ENCODE measurements at regions not wholly inside any gene's neighbourhood (a gene's known extent, or its start where the extent isn't known, plus 50 kb on each side); places are given as distances from the start of the nearest gene placed in this dataset.
"Not testable (repeated sequence)": the region's sequence is repeated elsewhere in the genome, so short reads cannot be mapped to it uniquely, and the experiment has no call there.

DNA sequence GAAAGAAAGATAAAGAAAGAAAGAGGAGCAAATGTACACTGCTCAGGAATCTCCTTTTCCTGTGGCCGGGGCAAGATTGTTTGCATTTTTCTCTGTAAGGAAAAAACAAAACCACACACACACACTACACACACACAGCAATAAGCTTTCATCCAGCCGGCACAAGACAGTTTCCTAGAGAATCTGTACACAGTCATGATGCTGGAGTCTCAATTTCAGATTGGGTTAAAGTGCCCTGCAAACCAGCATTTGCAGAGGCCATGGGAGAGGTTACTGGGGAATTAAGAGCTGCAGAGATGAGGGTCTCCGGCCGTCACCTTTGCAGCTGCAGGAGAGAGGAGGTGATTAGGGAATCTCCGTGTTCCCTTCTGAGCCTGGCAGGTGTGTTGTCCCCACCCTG is 1607.5 kb downstream of the RPIA start:
- DNase-seq: not testable (repeated sequence)

DNA sequence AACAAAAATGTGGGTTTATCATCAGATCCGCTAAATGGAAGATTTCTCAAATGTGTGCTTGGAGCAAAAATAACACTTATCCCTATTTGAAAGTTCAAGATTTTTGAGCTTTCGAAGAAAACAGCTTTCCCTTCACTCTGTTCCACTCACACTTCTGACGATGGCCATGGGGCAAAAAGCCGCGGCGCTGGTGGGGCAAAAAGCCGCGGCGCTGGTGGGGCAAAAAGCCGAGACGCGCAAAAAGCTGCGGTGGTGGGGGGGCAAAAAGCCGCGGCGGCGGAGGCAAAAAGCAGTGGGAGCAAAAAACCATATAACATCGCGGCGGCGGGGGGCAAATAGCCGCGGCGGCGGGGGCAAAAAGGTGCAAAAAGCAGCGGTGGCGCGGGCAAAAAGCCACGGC is 1631.5 kb downstream of the RPIA start:
- not testable (repeated sequence) for DNase-seq

DNA sequence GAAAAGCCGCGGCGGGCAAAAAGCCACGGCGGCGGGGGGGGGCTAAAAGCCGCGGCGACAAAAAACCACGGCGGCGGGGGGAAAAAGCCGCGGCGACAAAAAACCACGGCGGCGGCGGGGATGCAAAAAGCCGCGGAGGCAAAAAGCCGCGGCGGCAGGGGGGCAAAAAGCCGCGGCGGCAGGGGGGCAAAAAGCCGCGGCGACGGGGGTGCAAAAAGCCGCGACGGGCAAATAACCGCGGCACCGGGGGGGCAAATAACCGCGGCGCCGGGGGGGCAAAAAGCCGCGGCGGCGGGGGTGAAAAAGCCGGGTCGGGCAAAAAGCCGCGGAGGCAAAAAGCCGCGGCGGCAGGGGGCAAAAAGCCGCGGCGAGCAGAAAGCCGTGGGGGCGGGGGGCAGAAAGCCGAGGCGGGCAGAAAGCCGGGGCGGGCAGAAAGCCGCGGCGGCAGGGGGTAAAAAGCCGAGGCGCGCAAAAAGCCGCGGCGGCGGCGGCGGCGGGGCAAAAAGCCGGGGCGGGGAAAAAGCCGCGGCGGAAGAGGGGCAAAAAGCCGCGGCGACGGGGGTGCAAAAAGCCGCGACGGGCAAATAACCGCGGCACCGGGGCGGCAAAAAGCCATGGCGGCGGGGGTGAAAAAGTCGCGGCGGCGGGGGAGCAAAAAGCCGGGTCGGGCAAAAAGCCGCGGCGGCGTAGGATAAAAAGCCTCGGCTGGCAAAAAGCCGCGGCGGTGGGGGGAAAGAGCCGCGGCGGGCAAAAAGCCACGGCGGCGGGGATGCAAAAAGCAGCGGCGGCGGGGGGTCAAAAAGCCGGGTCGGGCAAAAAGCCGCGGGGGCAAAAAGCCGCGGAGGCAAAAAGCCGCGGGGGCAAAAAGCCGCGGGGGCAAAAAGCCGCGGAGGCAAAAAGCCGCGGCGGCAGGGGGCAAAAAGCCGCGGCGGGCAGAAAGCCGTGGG is 1632.4 kb downstream of the RPIA start:
- DNase-seq: not testable (repeated sequence)

DNA sequence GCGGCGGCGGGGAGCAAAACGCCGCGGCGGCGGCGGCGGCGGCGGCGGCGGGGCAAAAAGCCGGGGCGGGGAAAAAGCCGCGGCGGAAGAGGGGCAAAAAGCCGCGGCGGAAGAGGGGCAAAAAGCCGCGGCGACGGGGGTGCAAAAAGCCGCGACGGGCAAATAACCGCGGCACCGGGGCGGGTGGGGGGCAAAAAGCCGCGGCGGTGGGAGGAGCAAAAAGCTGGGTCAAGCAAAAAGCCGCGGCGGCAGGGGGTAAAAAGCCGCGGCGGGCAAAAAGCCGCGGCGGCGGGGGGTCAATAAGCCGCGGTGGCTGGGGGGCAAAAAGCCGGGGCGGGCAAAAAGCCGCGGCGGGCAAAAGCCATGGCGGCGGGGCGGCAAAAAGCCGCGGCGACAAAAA is 1633.2 kb downstream of the RPIA start:
- not testable (repeated sequence) for DNase-seq

DNA sequence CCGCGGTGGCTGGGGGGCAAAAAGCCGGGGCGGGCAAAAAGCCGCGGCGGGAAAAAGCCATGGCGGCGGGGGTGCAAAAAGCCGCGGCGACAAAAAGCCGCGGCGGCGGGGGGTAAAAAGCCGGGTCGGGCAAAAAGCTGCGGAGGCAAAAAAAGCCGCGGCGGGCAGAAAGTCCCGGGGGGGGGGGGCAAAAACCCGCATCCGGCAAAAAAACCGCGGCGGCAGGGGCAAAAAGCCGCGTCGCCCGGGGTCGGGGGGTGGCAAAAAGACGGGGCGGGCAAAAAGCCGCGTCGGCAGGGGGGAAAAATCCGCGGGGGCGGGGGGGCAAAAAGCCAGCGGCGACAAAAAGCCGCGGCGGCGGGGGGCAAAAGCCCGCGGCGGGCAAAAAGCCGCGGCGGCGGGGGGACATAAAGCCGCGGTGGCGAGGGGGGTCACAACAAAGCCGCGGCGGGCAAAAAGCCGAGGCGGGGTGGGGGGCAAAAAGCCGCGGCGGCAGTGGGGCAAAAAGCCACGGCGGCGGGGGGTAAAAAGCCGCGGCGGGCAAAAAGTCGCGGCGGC is 1634.4 kb downstream of the RPIA start:
- DNase-seq: not testable (repeated sequence)

GRCh38 chr2:90355546-90355945 is 1664.1 kb downstream of the RPIA start:
- not testable (repeated sequence) for DNase-seq

- not testable (repeated sequence) for DNase-seq
Measured at GRCh38 chr2:90359344-90359743, 1667.9 kb downstream of the RPIA start.

DNA sequence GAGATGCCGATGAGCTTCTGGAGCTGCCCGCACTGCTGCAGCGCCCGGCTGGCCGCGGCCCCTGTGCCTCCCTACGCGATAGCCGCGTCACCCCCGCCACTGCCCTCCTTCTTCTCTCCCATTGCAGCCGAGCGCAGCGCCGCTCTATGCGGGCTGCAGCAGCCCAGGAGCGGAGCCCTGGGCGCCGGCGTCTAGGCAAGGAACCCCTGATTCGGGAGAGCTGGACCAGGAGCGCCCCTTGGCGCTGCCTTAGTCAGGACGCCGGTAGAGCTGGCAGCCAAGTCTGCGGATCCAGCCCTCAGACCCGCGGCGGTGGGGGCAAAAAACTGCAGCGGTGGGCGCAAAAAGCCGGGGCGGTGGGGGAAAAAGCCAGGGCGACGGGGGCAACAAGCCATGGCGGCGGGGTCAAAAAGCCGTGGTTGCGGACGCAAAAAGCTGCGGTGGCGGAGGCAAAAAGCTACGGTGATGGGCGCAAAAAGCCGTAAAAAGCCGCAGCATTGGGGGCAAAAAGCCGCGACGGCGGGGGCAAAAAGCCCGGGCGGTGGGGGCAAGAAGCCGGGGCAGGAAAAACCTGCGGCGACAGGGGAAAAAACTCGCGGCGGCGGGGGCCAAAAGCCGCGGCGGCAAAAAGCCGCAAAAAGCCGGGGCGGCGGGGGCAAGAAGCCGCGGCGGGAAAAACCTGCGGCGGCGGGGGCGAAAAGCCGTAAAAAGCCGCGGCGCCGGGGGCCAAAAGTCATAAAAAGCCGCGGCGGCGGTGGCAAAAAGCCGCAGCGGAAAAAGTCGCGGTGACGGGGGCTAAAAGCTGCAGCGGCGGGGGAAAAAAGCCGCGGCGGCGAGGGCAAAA is 1668.6 kb downstream of the RPIA start:
- not testable (repeated sequence) for DNase-seq

GRCh38 chr2:90360731-90361035 is 1669.2 kb downstream of the RPIA start:
- DNase-seq: not testable (repeated sequence)

Measured in NCI-H1105 (cell line).